HEK293 (cell line): ENCODE measurements at regions not wholly inside any gene's neighbourhood (a gene's known extent, or its start where the extent isn't known, plus 50 kb on each side); places are given as distances from the start of the nearest gene placed in this dataset.

ENCODE experiments used
- CTCF ChIA-PET: fragments of 350-600 bp; formaldehyde crosslinking; extraction: SDS; loops from one replicate; lab custom pipeline; 2021; ENCODE audit warnings: antibody characterized with exemption; lab: Yijun Ruan, JAX
- POLR2A ChIA-PET: fragments of 300-600 bp; formaldehyde crosslinking; extraction: SDS; loops from one replicate; lab custom pipeline; 2020; ENCODE audit warnings: antibody characterized with exemption, inconsistent platforms; lab: Yijun Ruan, JAX
- H3K27ac ChIP-seq: fragments of 200-500 bp; sonication (Bioruptor generic); 2 replicates; pipeline ENCODE4 v1.5.1; 2014; ENCODE audit warnings: low read depth, low read length, control low read depth, inconsistent platforms; ENCODE audit errors: extremely low read depth
- H3K36me3 ChIP-seq, 2 experiments: fragments of 200-500 bp in 1 of 2; sonication (Bioruptor generic) in 1 of 2; 1 replicate in 1 of 2; 2 replicates in 1 of 2; pipeline ENCODE4 v1.5.1; 2014 to 2017; ENCODE audit warnings: inconsistent platforms in 2 of 2, low read length in 2 of 2; ENCODE audit not compliant: control insufficient read depth in 2 of 2, insufficient read depth in 1 of 2
- H3K4me1 ChIP-seq: fragments of 200-500 bp; sonication (Bioruptor generic); 2 replicates; pipeline ENCODE4 v1.5.1; 2014; ENCODE audit warnings: mild to moderate bottlenecking, low read length, inconsistent platforms; ENCODE audit not compliant: control insufficient read depth, insufficient read depth
- H3K4me3 ChIP-seq: 2 replicates; pipeline ENCODE4 v1.5.1; 2011; ENCODE audit warnings: low read depth, mild to moderate bottlenecking, control low read depth, low read length, moderate library complexity
- H3K9me3 ChIP-seq: fragments of 200-500 bp; sonication (Bioruptor generic); 2 replicates; pipeline ENCODE4 v1.5.1; 2014; ENCODE audit warnings: low read depth, low read length, inconsistent platforms; ENCODE audit not compliant: control insufficient read depth, insufficient read depth
- FEZF1 ChIP-seq: fragments of 450-650 bp; formaldehyde crosslinking; IDR thresholded peaks from 2 replicates; pipeline ENCODE4 v1.5.1; 2016; ENCODE audit warnings: missing biosample characterization, missing genetic modification characterization
- GLIS1 ChIP-seq: fragments of 450-650 bp; formaldehyde crosslinking; IDR thresholded peaks from 2 replicates; pipeline ENCODE4 v1.5.1; 2016; ENCODE audit warnings: missing biosample characterization, missing genetic modification characterization
- KLF16 ChIP-seq: fragments of 450-650 bp; formaldehyde crosslinking; IDR thresholded peaks from 2 replicates; pipeline ENCODE4 v1.5.1; 2017; ENCODE audit warnings: missing biosample characterization, missing genetic modification characterization
- SCRT2 ChIP-seq: fragments of 450-650 bp; formaldehyde crosslinking; IDR thresholded peaks from 2 replicates; pipeline ENCODE4 v1.5.1; 2016; ENCODE audit warnings: missing biosample characterization, missing genetic modification characterization
- ZBTB1 ChIP-seq: fragments of 450-650 bp; formaldehyde crosslinking; IDR thresholded peaks from 2 replicates; pipeline ENCODE4 v1.5.1; 2016; ENCODE audit warnings: missing biosample characterization, missing genetic modification characterization
- ZFP37 ChIP-seq: fragments of 450-650 bp; formaldehyde crosslinking; IDR thresholded peaks from 2 replicates; pipeline ENCODE4 v1.5.1; 2016; ENCODE audit warnings: missing biosample characterization, missing genetic modification characterization
- ZFP41 ChIP-seq: fragments of 450-650 bp; formaldehyde crosslinking; IDR thresholded peaks from 2 replicates; pipeline ENCODE4 v1.5.1; 2016; ENCODE audit warnings: missing biosample characterization, missing genetic modification characterization, borderline replicate concordance
- ZIC2 ChIP-seq: fragments of 450-650 bp; formaldehyde crosslinking; IDR thresholded peaks from 2 replicates; pipeline ENCODE4 v1.5.1; 2016; ENCODE audit warnings: missing biosample characterization, missing genetic modification characterization
- ZNF112 ChIP-seq: fragments of 450-650 bp; formaldehyde crosslinking; IDR thresholded peaks from 2 replicates; pipeline ENCODE4 v1.5.0; 2017; ENCODE audit warnings: missing biosample characterization, missing genetic modification characterization
- ZNF140 ChIP-seq: fragments of 450-650 bp; formaldehyde crosslinking; IDR thresholded peaks from 2 replicates; pipeline ENCODE4 v1.5.1; 2016; ENCODE audit warnings: missing biosample characterization, missing genetic modification characterization
- ZNF175 ChIP-seq: fragments of 450-650 bp; formaldehyde crosslinking; IDR thresholded peaks from 2 replicates; pipeline ENCODE4 v1.5.1; 2016; ENCODE audit warnings: missing biosample characterization, missing genetic modification characterization
- ZNF211 ChIP-seq: fragments of 450-650 bp; formaldehyde crosslinking; IDR thresholded peaks from 2 replicates; pipeline ENCODE4 v1.5.1; 2016; ENCODE audit warnings: low read depth, missing biosample characterization, missing genetic modification characterization
- ZNF223 ChIP-seq: fragments of 450-650 bp; formaldehyde crosslinking; IDR thresholded peaks from 2 replicates; pipeline ENCODE4 v1.5.1; 2016; ENCODE audit warnings: missing biosample characterization, missing genetic modification characterization
- ZNF248 ChIP-seq: fragments of 450-650 bp; formaldehyde crosslinking; IDR thresholded peaks from 2 replicates; pipeline ENCODE4 v1.5.1; 2017; ENCODE audit warnings: missing biosample characterization, missing genetic modification characterization
- ZNF335 ChIP-seq: fragments of 450-650 bp; formaldehyde crosslinking; conservative IDR thresholded peaks from 2 replicates; pipeline ENCODE4 v1.5.1; 2016; ENCODE audit warnings: missing biosample characterization, missing genetic modification characterization
- ZNF394 ChIP-seq: fragments of 450-650 bp; formaldehyde crosslinking; IDR thresholded peaks from 2 replicates; pipeline ENCODE4 v1.5.1; 2016; ENCODE audit warnings: missing biosample characterization, missing genetic modification characterization, mild to moderate bottlenecking, moderate library complexity, borderline replicate concordance
- ZNF48 ChIP-seq: fragments of 450-650 bp; formaldehyde crosslinking; IDR thresholded peaks from 2 replicates; pipeline ENCODE4 v1.5.1; 2016; ENCODE audit warnings: missing biosample characterization, missing genetic modification characterization
- ZNF529 ChIP-seq: fragments of 450-650 bp; formaldehyde crosslinking; IDR thresholded peaks from 2 replicates; pipeline ENCODE4 v1.5.1; 2017; ENCODE audit warnings: missing genetic modification characterization, missing biosample characterization; ENCODE audit not compliant: insufficient replicate concordance
- ZNF600 ChIP-seq: fragments of 450-650 bp; formaldehyde crosslinking; IDR thresholded peaks from 2 replicates; pipeline ENCODE4 v1.5.1; 2016; ENCODE audit warnings: missing biosample characterization, missing genetic modification characterization
- TF ChIP-seq, protein P1 (sequence below): fragments of 450-650 bp; formaldehyde crosslinking; IDR thresholded peaks from 2 replicates; pipeline ENCODE4 v1.5.1; 2016; ENCODE audit warnings: missing biosample characterization, missing genetic modification characterization
- TF ChIP-seq, protein P2 (sequence below): fragments of 450-650 bp; formaldehyde crosslinking; IDR thresholded peaks from 2 replicates; pipeline ENCODE4 v1.5.1; 2016; ENCODE audit warnings: missing biosample characterization, missing genetic modification characterization

DNA sequence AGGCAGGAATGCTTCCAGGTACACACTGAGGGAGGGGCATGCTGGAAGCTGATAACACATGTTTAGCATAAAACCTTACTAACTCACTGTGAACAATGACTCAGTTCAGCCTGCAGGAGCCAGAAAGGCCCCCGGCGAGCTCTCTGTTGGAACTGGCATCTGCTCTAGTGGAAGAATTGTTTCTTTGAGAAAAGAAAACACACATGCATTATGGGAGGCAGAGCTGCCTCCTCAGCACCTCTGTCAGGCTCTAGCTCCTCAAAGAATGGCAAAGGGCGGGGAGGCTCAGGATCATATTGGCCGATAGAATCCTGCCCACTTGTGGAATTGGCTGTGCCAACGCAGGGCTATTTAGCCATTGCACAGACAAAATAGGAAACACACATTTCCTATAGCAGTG is 338.3 kb downstream of the CXCL12 start:
- Histone ChIP-seq H3K9me3 (no peaks in the 10 kb centered on the region), H3K4me1 (peaks cover 7% of the 10 kb centered on the region), H3K4me3 (no peak overlapping the region), H3K36me3 (no peaks in the 10 kb centered on the region)
- POLR2A ChIA-PET = no interaction called here
- TF ChIP-seq, protein P1, sequence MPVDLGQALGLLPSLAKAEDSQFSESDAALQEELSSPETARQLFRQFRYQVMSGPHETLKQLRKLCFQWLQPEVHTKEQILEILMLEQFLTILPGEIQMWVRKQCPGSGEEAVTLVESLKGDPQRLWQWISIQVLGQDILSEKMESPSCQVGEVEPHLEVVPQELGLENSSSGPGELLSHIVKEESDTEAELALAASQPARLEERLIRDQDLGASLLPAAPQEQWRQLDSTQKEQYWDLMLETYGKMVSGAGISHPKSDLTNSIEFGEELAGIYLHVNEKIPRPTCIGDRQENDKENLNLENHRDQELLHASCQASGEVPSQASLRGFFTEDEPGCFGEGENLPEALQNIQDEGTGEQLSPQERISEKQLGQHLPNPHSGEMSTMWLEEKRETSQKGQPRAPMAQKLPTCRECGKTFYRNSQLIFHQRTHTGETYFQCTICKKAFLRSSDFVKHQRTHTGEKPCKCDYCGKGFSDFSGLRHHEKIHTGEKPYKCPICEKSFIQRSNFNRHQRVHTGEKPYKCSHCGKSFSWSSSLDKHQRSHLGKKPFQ (tag by site-specific recombination) = no peak
- TF ChIP-seq ZNF211 = no peak
- TF ChIP-seq ZNF529 (tag by site-specific recombination) = no peak
- TF ChIP-seq ZFP37 = no peak
- no peak for TF ChIP-seq ZNF140 (tag by site-specific recombination)
- TF ChIP-seq ZNF223 = no peak
- peak; percentile 64 for TF ChIP-seq GLIS1 (tag by site-specific recombination)
- peak; percentile 27; the same call in 1 of the 2 replicates for TF ChIP-seq SCRT2 (tag by site-specific recombination)
- TF ChIP-seq ZIC2 (tag by site-specific recombination) = peak; percentile 97
- no peak for TF ChIP-seq ZNF112 (tag by site-specific recombination)
- TF ChIP-seq ZBTB1 (tag by site-specific recombination) = no peak
- no peak for TF ChIP-seq ZNF335 (tag by site-specific recombination)
- no peak for TF ChIP-seq ZNF175
- TF ChIP-seq KLF16 (tag by site-specific recombination) = no peak
- TF ChIP-seq ZNF248 (tag by site-specific recombination) = no peak
- TF ChIP-seq ZNF48 (tag by site-specific recombination) = no peak
- TF ChIP-seq ZNF600 (tag by site-specific recombination) = no peak
- TF ChIP-seq ZFP41 (tag by site-specific recombination) = no peak
- no peak for TF ChIP-seq ZNF394
- TF ChIP-seq, all 188 proteins: peak for 3
- H3K27ac ChIP-seq = no peak overlapping the region
- CTCF ChIA-PET = interaction anchor here (0.9 kb wide), 1 partner anchor 342 kb away, joined by 3 read pairs; no protein-coding TSS in a partner anchor

DNA sequence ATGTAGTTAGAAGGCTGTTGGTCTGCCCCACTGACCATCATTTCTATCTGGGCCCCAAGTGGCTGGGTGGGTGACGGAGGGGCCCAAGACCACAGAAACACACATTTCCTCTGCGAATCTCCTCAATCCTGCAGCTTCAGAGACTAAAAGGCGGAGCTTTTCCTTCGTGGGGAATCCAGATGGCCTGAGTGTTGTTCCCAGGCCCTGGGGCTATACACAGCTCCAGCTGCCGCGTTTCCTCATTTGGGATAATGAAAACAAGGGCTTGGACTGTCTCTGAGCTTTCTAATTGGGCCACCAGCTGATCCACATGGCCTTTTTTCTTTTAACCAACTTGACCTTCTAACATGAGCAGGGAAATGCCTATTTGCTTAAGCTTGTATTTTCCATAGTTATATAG is 339.9 kb downstream of the CXCL12 start:
- Histone ChIP-seq H3K4me3 (no peak overlapping the region), H3K4me1 (no peaks in the 10 kb centered on the region), H3K9me3 (no peaks in the 10 kb centered on the region), H3K36me3 (no peaks in the 10 kb centered on the region), H3K27ac (no peak overlapping the region)
- TF ChIP-seq FEZF1 (tag by site-specific recombination) = peak; percentile 26; the same call in 1 of the 2 replicates
- TF ChIP-seq, protein P2, sequence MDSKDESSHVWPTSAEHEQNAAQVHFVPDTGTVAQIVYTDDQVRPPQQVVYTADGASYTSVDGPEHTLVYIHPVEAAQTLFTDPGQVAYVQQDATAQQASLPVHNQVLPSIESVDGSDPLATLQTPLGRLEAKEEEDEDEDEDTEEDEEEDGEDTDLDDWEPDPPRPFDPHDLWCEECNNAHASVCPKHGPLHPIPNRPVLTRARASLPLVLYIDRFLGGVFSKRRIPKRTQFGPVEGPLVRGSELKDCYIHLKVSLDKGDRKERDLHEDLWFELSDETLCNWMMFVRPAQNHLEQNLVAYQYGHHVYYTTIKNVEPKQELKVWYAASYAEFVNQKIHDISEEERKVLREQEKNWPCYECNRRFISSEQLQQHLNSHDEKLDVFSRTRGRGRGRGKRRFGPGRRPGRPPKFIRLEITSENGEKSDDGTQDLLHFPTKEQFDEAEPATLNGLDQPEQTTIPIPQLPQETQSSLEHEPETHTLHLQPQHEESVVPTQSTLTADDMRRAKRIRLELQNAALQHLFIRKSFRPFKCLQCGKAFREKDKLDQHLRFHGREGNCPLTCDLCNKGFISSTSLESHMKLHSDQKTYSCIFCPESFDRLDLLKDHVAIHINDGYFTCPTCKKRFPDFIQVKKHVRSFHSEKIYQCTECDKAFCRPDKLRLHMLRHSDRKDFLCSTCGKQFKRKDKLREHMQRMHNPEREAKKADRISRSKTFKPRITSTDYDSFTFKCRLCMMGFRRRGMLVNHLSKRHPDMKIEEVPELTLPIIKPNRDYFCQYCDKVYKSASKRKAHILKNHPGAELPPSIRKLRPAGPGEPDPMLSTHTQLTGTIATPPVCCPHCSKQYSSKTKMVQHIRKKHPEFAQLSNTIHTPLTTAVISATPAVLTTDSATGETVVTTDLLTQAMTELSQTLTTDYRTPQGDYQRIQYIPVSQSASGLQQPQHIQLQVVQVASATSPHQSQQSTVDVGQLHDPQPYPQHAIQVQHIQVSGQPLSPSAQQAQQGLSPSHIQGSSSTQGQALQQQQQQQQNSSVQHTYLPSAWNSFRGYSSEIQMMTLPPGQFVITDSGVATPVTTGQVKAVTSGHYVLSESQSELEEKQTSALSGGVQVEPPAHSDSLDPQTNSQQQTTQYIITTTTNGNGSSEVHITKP = no peak
- POLR2A ChIA-PET = no interaction called here
- CTCF ChIA-PET = interaction anchor here (0.6 kb wide), 1 partner anchor 362 kb away, joined by 3 read pairs; no protein-coding TSS in a partner anchor
